GM19328 (cell line): ENCODE measurements at regions not wholly inside any gene's neighbourhood (a gene's known extent, or its start where the extent isn't known, plus 50 kb on each side); places are given as distances from the start of the nearest gene placed in this dataset.
"Not testable (repeated sequence)": the region's sequence is repeated elsewhere in the genome, so short reads cannot be mapped to it uniquely, and the experiment has no call there.

Experiments used
- ATAC-seq: cut with Tn5 transposase; IDR thresholded peaks from one replicate; pipeline ENCODE4 v1.9.1; 2021; ENCODE audit warnings: mild to moderate bottlenecking, moderate library complexity; ENCODE audit not compliant: unreplicated experiment

DNA sequence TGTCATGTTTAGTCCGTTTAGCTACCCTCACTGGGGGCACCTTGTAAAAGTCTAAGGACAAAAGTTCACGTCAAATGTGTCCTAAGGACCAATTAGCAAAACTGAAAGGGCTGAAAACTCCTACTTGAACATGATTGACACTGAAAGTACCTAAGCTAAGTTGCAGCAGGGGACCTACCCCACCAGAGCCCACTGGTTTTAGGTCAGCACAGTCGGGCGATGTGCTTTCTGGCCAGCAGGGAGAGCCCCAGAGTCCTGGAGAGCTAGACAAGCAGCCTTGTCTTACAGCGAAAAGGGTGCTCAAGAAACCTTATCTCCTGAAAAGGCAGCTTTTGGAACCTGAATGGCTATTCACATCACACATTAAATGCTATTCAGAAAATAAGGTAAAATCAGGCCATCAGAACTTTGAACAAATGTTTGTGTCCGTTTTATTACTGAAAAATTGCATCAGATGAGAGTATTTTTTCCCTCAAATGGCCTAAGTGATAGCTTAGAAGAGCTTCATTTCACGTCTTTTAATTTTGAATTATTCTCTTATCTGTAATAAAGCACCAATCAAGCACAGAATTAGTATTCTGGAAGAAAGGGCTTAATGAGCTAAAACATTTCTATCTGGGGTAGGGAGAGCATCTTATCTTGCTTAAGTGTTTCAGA lies 52.2 kb upstream of the MKI67 start:
- no peak for ATAC-seq

DNA sequence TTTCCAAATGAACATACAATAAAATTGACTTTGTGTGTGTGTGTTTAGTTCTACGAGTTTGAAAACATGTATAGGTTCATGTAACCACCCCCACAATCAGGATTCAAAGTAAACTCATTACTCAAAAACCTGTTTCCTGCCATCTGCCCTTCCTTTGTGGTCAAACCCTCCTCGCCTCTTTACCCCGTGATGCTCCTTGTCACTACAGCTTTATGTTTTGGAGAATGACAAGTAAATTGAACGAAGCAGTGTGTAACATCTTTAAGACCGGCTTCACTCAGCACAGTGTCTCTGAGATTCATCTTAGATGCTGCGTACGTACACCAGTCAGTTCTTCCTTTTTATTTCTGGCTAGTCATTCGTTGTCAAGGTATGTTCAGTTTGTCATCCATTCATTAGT lies 54.6 kb upstream of the MKI67 start:
- ATAC-seq = no peak

DNA sequence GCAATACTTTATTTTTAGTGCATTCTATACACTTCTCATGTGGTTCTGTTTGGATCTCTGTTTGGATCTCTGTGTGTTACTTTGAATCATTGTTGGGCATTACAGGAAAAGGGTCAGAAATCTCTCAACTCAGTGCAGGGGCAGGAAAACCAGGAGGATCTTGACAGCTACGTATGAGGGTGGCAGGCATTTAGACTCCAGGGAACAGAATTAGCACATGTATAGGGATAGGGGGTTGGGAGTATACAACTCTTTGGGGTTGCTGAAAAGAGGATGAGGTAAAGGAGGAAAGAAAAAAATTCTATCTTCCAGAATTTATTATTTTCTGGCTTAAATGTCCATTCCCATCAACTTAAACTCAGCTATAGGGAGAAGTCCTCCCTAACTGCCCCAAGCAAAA lies 59.4 kb upstream of the MKI67 start:
- ATAC-seq = no peak

DNA sequence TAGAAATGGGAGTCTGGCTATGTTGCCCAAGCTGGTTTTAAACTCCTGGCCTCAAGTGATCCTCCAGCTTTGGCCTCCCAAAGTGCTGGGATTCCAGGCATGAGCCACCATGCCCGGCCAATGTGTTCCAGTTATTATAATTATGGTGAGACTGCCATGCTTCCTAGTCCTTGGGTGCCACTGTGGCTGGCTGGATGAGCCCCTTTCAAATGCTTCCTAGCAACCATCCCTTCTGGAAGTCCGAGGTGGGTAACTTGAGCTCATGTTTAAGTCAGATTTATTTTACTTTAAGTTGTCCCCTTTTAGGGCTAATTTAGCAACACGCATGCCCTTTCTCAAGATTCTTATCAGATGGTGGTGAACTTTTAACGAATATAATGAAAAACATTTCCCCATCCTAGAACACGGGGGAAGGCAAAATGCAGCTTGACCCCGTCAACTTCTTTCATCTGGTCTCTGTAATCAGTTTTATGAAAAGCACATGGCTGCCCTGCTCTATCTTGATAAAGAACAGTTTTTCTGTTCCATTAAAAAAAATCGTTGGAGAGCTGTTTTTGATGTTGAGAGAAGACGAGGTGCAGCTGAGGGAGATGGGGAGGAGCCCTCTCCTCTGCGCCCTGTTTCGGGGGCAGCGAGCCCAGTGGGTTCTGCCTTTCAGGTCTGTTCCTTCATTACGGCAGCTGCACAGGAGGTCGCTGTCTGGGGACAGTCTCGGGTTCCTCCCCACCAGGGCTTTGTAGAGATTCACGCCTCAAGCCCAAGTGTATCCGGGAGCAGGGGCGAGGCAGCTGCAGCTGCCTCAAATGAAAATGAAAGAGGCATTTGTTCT lies 61.0 kb upstream of the MKI67 start:
- no peak for ATAC-seq

GRCh38 chr10:128187788-128188185 lies 61.6 kb upstream of the MKI67 start:
- no peak for ATAC-seq

- ATAC-seq = no peak
These were observed 63.0 kb upstream of the MKI67 start for GRCh38 chr10:128189176-128189575.

DNA sequence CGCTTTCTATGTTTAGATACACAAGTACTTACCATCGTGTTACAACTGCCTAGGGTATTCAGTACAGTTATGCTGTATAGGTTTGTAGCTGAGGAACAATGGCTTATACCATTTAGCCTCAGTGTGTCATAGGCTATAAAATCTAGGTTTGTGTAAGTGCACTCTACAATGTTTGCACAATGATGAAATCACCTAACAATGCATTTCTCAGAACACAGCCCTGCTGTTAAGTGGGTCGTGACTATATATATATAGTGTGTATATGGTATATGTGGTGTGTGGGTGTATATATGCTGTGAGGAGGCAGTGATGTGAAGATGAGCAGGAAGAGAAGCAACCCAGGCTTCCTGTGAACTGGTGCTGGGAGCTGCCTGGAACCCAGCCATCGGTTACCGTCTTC lies 65.6 kb upstream of the MKI67 start:
- ATAC-seq = no peak

- not testable (repeated sequence) for ATAC-seq
These were observed 75.6 kb upstream of the MKI67 start for GRCh38 chr10:128201826-128202225.

DNA sequence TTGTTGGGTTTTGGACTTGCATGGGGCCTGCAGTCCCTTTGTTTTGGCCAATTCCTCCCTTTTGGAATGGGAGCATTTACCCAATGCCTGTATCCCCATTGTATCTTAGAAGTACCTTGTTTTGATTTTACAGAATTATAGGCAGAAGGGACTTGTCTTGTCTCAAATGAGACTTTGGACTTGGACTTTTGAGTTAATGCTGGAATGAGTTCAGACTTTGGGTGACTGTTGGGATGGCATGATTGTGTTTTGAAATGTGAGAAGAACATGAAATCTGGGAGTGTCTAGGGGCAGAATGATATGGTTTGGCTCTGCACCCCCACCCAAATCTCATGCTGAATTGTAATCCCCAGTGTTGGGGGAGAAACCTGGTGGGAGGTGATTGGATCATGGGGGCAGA lies 76.8 kb upstream of the MKI67 start:
- ATAC-seq = no peak

DNA sequence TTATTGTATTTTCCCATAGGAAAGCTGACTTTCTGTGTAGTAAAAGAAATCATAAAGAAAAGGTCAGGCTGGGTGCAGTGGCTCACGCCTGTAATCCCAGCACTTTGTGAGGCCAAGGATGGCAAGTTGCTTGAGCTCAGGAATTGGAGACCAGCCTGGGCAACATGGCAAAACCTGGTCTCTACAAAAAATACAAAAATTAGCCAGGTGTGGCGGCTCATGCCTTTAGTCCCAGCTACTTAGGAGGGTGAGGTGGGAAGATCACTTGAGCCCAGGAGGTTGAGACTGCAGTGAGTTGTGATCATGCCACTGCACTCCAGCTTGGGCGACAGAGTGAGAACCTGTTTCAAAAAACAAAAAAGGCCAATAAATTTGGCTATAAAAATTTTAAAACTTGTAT lies 79.4 kb upstream of the MKI67 start:
- ATAC-seq = not testable (repeated sequence)

- no peak for ATAC-seq
These were observed 80.5 kb upstream of the MKI67 start for GRCh38 chr10:128206676-128207075.

- no peak for ATAC-seq
These were observed 83.6 kb upstream of the MKI67 start for GRCh38 chr10:128209862-128210214.

GRCh38 chr10:128210215-128211063 lies 84.2 kb upstream of the MKI67 start:
- ATAC-seq = no peak

GRCh38 chr10:128211064-128211504 lies 84.9 kb upstream of the MKI67 start:
- no peak for ATAC-seq

- peak; percentile 98 for ATAC-seq
These were observed 85.9 kb upstream of the MKI67 start for GRCh38 chr10:128211953-128212727.

GRCh38 chr10:128213156-128213555 lies 86.9 kb upstream of the MKI67 start:
- no peak for ATAC-seq

- ATAC-seq = no peak
These were observed 89.5 kb upstream of the MKI67 start for GRCh38 chr10:128215733-128216132.

GRCh38 chr10:128217136-128217535 lies 90.9 kb upstream of the MKI67 start:
- no peak for ATAC-seq

DNA sequence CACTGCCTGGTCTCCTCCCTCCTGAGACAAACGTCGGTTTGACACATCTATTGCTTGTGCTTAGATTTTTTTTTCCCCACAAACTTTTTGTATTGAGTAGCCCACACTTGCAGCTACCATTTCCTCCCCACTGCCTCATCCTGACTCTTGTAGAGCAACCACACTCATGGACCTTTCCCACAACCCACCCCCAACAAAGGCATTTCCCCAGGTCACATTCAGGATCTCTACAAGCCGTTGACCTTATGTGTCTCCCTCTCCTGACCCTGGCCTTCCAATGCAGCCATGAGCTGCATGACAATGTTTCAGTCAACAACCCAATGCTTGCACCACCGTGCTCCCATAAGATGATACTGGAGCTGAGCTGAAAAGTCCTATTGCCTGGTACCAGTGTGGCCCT lies 91.9 kb upstream of the MKI67 start:
- no peak for ATAC-seq

DNA sequence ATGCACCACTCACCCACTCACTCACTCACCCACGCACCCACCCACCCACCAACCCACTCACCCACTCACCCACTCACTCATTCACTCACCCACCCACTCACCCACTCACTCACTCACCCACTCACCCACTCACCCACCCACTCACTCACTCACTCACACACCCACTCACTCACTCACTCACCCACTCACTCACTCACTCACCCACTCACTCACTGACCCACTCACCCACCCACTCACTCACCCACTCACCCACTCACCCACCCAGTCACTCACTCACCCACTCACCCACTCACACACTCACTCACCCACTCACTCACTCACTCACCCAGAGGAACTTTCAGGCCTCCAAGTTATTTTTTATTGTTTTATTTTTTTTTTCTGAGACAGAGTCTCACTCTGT lies 93.1 kb upstream of the MKI67 start:
- no peak for ATAC-seq

DNA sequence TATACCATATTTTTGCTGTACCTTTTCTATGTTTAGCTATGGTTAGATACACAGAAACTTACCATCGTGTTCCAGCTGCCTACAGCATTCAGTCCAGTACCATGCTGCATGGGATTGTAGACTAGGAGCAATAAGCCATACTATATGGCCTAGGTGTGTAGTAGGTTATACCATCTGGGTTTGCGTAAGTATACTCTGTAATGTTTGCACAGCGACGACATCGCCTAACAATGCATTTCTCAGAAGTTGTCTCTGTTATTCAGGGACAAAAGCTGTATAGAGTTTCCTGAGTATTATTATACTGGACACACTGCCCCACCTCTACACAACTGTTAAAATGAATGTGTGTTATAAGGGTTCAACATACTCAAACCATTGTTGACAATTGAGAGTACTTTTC lies 93.8 kb upstream of the MKI67 start:
- ATAC-seq = no peak
